ENCODE measurements at regions not wholly inside any gene's neighbourhood (a gene's known extent, or its start where the extent isn't known, plus 50 kb on each side); places are given as distances from the start of the nearest gene placed in this dataset.
"Not testable (repeated sequence)": the region's sequence is repeated elsewhere in the genome, so short reads cannot be mapped to it uniquely, and the experiment has no call there.

DNA sequence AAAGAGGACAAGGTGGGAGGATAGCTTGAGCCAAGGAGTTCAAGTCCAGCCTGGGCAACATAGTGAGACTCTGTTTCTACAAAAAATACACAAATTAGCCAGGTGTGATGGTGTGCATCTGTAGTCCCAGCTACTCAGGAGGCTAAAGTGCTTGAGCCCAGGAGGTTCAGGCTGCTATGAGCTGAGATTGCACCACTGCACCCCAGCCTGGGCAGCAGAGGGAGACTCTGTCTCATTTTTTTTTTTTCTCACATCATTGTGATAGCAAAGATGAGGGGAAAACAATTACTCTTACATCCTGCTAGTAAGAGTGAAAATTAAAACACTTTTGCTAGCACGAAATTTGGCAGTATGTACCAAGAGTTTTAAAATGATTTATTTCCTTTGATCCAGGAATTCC lies 463.7 kb downstream of the TMEM135 start:
- Histone ChIP-seq H3K9me3 (peaks cover 0 to 3% of the 10 kb centered on the region in 2 donors), H3K27me3 (no peaks in the 10 kb centered on the region), H3K4me1 (no peaks in the 10 kb centered on the region), H3K36me3 (no peaks in the 10 kb centered on the region), H3K4me3 (no peak overlapping the region), H3K27ac (no peak overlapping the region)
- DNase-seq = no peak
- ATAC-seq = no peak
- TF ChIP-seq, protein P1, sequence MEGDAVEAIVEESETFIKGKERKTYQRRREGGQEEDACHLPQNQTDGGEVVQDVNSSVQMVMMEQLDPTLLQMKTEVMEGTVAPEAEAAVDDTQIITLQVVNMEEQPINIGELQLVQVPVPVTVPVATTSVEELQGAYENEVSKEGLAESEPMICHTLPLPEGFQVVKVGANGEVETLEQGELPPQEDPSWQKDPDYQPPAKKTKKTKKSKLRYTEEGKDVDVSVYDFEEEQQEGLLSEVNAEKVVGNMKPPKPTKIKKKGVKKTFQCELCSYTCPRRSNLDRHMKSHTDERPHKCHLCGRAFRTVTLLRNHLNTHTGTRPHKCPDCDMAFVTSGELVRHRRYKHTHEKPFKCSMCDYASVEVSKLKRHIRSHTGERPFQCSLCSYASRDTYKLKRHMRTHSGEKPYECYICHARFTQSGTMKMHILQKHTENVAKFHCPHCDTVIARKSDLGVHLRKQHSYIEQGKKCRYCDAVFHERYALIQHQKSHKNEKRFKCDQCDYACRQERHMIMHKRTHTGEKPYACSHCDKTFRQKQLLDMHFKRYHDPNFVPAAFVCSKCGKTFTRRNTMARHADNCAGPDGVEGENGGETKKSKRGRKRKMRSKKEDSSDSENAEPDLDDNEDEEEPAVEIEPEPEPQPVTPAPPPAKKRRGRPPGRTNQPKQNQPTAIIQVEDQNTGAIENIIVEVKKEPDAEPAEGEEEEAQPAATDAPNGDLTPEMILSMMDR (IDR thresholded peaks at IDR 0.05) = no peak
- intact Hi-C loops (cut with DNase I) = no loop called here

DNA sequence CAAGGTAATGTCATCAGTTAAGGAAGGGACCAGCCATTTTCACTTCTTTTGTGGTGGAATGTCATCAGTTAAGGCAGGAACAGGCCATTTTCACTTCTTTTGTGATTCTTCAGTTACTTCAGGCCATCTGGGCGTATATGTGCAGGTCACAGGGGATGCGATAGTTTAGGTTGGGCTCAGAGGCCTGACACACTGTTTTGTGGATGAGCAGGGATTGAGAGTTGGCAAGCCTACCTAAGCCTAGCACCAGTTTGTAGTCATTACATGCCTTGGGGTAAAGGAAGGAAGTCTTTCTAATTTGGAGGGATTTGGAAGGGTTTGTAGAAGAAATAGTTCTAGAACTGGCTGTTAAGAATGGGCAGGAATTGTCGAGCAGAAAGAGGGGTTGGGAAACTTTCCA lies 457.2 kb downstream of the TMEM135 start:
- intact Hi-C loops (cut with DNase I); H3K4me3 ChIP-seq; DNase-seq; H3K27ac ChIP-seq; H3K27me3 ChIP-seq; ATAC-seq; H3K9me3 ChIP-seq; H3K4me1 ChIP-seq; H3K36me3 ChIP-seq: not testable (repeated sequence)

DNA sequence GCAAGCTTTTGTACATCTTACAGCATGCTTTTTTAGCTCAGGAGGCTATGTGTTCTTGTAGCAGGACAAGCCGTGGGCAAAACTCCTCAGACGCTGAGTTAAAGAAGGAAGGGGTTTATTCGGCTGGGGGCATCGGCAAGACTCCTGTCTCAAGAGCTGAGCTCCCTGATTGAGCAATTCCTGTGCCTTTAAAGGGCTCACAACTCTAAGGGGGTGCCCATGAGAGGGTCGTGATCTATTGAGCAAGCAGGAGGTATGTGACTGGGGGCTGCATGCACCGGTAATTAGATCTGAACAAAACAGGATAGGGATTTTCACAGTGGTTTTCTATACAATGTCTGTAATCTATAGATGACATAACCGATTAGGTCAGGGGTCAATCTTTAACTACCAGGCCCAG lies 456.3 kb downstream of the TMEM135 start:
- ATAC-seq; H3K27ac ChIP-seq; DNase-seq; intact Hi-C loops (cut with DNase I); H3K36me3 ChIP-seq; H3K4me1 ChIP-seq; H3K9me3 ChIP-seq; H3K27me3 ChIP-seq; H3K4me3 ChIP-seq: not testable (repeated sequence)

DNA sequence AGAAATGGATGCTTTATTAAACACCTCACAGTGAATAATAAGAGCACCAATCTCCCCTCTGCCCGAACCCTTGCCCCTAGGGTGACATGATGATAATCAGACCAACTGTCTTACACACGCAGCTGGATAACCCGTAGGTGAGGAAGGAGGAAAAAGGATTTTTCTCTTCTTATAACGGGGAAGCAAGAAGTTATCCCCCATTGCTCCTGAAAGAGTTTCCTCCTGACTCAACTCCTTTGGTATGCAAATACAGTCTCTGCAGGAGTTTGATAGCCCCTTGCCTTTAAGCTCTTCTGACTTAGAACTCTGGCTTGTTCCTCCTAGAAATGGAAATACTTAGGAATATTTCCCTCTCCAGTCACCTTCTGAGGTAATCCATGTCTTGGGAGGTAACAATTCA lies 455.8 kb downstream of the TMEM135 start:
- intact Hi-C loops (cut with DNase I) = no loop called here
- no peak overlapping the region for H3K4me3 ChIP-seq
- no peaks in the 10 kb centered on the region for H3K4me1 ChIP-seq
- H3K36me3 ChIP-seq = no peaks in the 10 kb centered on the region
- H3K9me3 ChIP-seq = no peaks in the 10 kb centered on the region
- no peaks in the 10 kb centered on the region for H3K27me3 ChIP-seq
- no peak for DNase-seq
- TF ChIP-seq, protein P1 (IDR thresholded peaks at IDR 0.05) = no peak
- H3K27ac ChIP-seq = no peak overlapping the region
- ATAC-seq = no peak

DNA sequence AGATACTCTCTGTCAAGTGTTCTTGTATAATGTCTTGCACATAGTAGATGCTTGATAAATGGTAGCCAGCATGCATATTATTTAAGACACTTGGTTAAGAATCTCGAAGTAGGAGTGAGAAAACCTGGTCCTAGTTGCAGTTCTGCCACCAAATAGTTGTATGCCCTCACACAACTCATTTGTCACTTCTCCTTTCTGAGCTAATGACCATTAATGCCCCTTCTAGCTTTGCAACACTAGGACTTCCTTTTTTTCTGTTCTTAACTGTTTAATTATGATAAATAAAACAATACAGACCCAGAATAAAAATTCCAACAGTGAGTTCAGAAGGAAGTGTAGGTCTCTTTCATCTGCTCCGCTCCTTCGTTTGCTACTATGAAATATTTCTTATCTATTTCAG lies 453.6 kb downstream of the TMEM135 start:
- Histone ChIP-seq H3K36me3 (no peaks in the 10 kb centered on the region), H3K27ac (no peak overlapping the region), H3K27me3 (no peaks in the 10 kb centered on the region), H3K4me3 (no peak overlapping the region), H3K9me3 (no peaks in the 10 kb centered on the region), H3K4me1 (no peaks in the 10 kb centered on the region)
- ATAC-seq (no peak), DNase-seq (no peak)
- TF ChIP-seq, protein P1 (IDR thresholded peaks at IDR 0.05) = no peak
- intact Hi-C loops (cut with DNase I) = no loop called here

DNA sequence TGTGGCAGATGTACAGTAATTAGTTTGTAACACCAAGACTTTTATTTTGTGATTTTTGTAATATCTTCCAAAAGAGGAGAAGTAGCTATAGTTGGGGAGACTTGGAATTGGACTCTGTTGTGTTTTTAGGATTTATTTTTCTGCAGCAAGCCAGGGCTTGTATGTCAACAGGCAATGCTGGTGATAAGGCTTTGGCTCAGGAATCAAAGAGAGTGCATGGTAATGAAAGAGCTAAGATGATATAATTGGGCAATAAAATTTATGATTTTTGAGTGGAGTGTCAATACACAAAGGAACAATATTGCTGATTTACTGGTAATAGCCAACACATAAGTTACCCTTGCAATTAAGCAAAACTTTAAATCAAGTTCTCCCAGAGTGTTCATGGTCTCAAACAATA lies 452.9 kb downstream of the TMEM135 start:
- peak in 2 of 4 donors; percentile 42 to 49 for DNase-seq

More for the DNA sequence above, 452.9 kb downstream of the TMEM135 start:
- intact Hi-C loops (cut with DNase I) = no loop called here
- TF ChIP-seq, protein P1 (IDR thresholded peaks at IDR 0.05) = no peak
- H3K4me1 ChIP-seq = no peaks in the 10 kb centered on the region
- ATAC-seq = no peak
- H3K4me3 ChIP-seq = no peak overlapping the region
- no peak overlapping the region for H3K27ac ChIP-seq
- no peaks in the 10 kb centered on the region for H3K9me3 ChIP-seq
- no peaks in the 10 kb centered on the region for H3K36me3 ChIP-seq
- H3K27me3 ChIP-seq = no peaks in the 10 kb centered on the region
